Testis (tissue), 2 donors: ENCODE measurements at regions not wholly inside any gene's neighbourhood (a gene's known extent, or its start where the extent isn't known, plus 50 kb on each side); places are given as distances from the start of the nearest gene placed in this dataset.

Experiments
- POLR2A ChIP-seq: fragments of 450-650 bp; IDR thresholded peaks from one replicate; pipeline ENCODE4 v1.6.1; 2017; ENCODE audit warnings: antibody characterized with exemption, mild to moderate bottlenecking, moderate library complexity
- TF ChIP-seq, protein P1 (sequence below), 3 experiments: fragments of 450-650 bp in 2 of 3; fragments of 200-600 bp in 1 of 3; sonication (generic) in 1 of 3; IDR thresholded peaks; one replicate each; pipeline ENCODE4 v1.5.1; 2016 to 2019; ENCODE audit warnings: antibody characterized with exemption in 3 of 3, mild to moderate bottlenecking in 2 of 3, moderate library complexity in 1 of 3

DNA sequence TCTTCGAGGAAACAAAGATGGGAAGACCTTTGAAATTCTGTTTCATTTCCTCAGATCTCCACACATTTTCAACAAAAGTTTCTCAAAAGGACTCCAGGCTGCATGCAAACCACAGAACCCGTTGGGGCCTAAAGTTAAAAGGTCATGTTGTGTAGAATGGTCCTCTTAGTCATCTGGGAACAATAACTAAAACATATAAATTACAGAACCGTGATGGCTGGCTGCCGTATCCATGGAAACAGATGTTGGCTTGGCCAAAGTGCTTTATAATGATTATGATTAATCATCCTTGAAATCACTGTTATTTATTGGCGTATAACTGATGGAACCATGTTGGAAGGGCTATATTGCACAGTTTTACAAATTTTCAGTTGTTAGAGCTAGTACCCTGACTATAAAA lies 182.8 kb upstream of the CRIM1 start:
- TF ChIP-seq, protein P1, sequence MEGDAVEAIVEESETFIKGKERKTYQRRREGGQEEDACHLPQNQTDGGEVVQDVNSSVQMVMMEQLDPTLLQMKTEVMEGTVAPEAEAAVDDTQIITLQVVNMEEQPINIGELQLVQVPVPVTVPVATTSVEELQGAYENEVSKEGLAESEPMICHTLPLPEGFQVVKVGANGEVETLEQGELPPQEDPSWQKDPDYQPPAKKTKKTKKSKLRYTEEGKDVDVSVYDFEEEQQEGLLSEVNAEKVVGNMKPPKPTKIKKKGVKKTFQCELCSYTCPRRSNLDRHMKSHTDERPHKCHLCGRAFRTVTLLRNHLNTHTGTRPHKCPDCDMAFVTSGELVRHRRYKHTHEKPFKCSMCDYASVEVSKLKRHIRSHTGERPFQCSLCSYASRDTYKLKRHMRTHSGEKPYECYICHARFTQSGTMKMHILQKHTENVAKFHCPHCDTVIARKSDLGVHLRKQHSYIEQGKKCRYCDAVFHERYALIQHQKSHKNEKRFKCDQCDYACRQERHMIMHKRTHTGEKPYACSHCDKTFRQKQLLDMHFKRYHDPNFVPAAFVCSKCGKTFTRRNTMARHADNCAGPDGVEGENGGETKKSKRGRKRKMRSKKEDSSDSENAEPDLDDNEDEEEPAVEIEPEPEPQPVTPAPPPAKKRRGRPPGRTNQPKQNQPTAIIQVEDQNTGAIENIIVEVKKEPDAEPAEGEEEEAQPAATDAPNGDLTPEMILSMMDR (IDR thresholded peaks at IDR 0.05), result no peak
- no peak for TF ChIP-seq POLR2A
